ENCODE measurements at regions not wholly inside any gene's neighbourhood (a gene's known extent, or its start where the extent isn't known, plus 50 kb on each side); places are given as distances from the start of the nearest gene placed in this dataset.
"Not testable (repeated sequence)": the region's sequence is repeated elsewhere in the genome, so short reads cannot be mapped to it uniquely, and the experiment has no call there.

DNA sequence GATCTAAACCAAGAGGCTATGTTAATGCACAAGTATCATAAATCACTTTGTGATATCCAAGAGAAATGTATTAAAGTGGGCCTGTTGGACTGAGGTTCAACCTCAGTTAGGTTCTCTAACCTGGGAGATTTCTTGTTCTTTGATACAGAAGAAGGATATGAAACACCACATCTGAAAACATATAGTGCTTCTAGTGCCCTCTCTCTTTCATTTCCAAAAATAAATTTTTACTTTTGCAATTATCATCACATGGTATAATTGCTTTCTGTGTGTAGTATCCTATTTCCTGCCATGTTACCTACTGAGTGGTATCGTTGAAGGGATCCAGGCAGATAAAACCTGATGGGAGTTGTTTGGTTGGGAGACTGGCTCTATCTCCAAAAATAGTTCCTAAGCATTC lies 264.9 kb downstream of the CCER1 start:
- no peaks in the 10 kb centered on the region for H3K79me2 ChIP-seq (ENCODE audit: insufficient read depth, low read length)
- H3K27ac ChIP-seq (ENCODE audit: insufficient read length, low read depth, low read length): no peak overlapping the region
- TF ChIP-seq, protein P1, sequence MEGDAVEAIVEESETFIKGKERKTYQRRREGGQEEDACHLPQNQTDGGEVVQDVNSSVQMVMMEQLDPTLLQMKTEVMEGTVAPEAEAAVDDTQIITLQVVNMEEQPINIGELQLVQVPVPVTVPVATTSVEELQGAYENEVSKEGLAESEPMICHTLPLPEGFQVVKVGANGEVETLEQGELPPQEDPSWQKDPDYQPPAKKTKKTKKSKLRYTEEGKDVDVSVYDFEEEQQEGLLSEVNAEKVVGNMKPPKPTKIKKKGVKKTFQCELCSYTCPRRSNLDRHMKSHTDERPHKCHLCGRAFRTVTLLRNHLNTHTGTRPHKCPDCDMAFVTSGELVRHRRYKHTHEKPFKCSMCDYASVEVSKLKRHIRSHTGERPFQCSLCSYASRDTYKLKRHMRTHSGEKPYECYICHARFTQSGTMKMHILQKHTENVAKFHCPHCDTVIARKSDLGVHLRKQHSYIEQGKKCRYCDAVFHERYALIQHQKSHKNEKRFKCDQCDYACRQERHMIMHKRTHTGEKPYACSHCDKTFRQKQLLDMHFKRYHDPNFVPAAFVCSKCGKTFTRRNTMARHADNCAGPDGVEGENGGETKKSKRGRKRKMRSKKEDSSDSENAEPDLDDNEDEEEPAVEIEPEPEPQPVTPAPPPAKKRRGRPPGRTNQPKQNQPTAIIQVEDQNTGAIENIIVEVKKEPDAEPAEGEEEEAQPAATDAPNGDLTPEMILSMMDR (conservative IDR thresholded peaks at IDR 0.05): no peak
- no peak overlapping the region for H3K23ac ChIP-seq (ENCODE audit: insufficient read length, low read depth, low read length)
- H2BK12ac ChIP-seq (ENCODE audit: insufficient read length, low read depth, low read length): no peak overlapping the region
- no peaks in the 10 kb centered on the region for H3K79me1 ChIP-seq (ENCODE audit: insufficient read depth, low read depth, low read length, poor library complexity, severe bottlenecking)
- H2AFZ ChIP-seq (ENCODE audit: low read length): no peak overlapping the region
- no peaks in the 10 kb centered on the region for H4K20me1 ChIP-seq (ENCODE audit: control insufficient read depth, insufficient read depth, insufficient read length)
- H4K5ac ChIP-seq (ENCODE audit: insufficient read length, low read depth, low read length): no peak overlapping the region
- no peak overlapping the region for H2BK15ac ChIP-seq (ENCODE audit: low read depth, low read length)
- H3K27ac Mint-ChIP-seq: no peak overlapping the region
- no peaks in the 10 kb centered on the region for H3K27me3 ChIP-seq (ENCODE audit: insufficient read depth, low read length)
- H3K56ac ChIP-seq (ENCODE audit: insufficient read length, low read depth, low read length): no peak overlapping the region
- H3K27me3 Mint-ChIP-seq (ENCODE audit: low read depth): no peaks in the 10 kb centered on the region
- no peaks in the 10 kb centered on the region for H3K4me1 ChIP-seq (ENCODE audit: insufficient read depth, low read length)
- no peak overlapping the region for H2AK5ac ChIP-seq (ENCODE audit: insufficient read length, low read length)
- no peaks in the 10 kb centered on the region for H3K4me1 Mint-ChIP-seq
- H3T11ph ChIP-seq (ENCODE audit: low read length): no peak overlapping the region
- no peak for DNase-seq
- H3K23me2 ChIP-seq (ENCODE audit: insufficient read length, low read depth, low read length, poor library complexity, severe bottlenecking): no peaks in the 10 kb centered on the region
- H3K4me2 ChIP-seq (ENCODE audit: insufficient read depth, insufficient read length, low read length): no peak overlapping the region
- H3K14ac ChIP-seq (ENCODE audit: insufficient read depth, low read length): no peak overlapping the region
- no peak overlapping the region for H3K4me3 Mint-ChIP-seq
- H4K8ac ChIP-seq (replicated peaks; ENCODE audit: insufficient read length, low read depth, low read length): no peak overlapping the region
- H2BK120ac ChIP-seq (ENCODE audit: low read depth, low read length, poor library complexity, severe bottlenecking): no peak overlapping the region
- no peak overlapping the region for H3K18ac ChIP-seq (ENCODE audit: insufficient read length, low read depth, low read length)
- no peaks in the 10 kb centered on the region for H3K36me3 Mint-ChIP-seq (ENCODE audit: insufficient read depth in 1 of 3, low read depth in 3 of 3)
- no peak overlapping the region for H2BK5ac ChIP-seq (ENCODE audit: insufficient read length, low read length)
- H3K9me3 ChIP-seq (ENCODE audit: control insufficient read depth, low read depth, low read length): no peaks in the 10 kb centered on the region
- no peaks in the 10 kb centered on the region; a peak in 1 of 5 replicates for H3K9me3 Mint-ChIP-seq
- no peak overlapping the region for H4K91ac ChIP-seq (ENCODE audit: insufficient read length, low read depth, low read length)
- no peak overlapping the region for H2BK20ac ChIP-seq (ENCODE audit: low read depth, low read length, poor library complexity, severe bottlenecking)
- H3K9ac ChIP-seq (ENCODE audit: extremely low read depth, insufficient read length, low read length): no peak overlapping the region
- WGBS (ENCODE audit: extremely low coverage, insufficient read length, low lambda C conversion rate): no CpG with 5 or more reads among the region's 1 CpG
- no peak overlapping the region for H3K4ac ChIP-seq (ENCODE audit: low read depth, low read length)

DNA sequence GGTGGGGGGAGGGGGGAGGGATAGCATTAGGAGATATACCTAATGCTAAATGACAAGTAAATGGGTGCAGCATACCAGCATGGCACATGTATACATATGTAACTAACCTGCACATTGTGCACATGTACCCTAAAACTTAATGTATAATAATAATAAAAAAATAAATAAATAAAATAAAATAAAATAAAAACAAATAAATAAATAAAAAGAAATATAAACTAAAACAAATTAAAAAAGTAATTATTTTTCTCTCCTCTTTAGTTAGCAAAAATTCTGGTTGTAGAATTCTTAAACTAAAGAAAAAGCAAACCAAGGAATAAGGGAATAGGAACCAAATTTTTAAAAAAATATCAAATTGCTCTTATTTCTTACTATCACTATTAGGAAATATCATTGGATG lies 267.3 kb downstream of the CCER1 start:
- H4K20me1 ChIP-seq (ENCODE audit: control insufficient read depth, insufficient read depth, insufficient read length); H3K9me3 Mint-ChIP-seq; H2BK120ac ChIP-seq (ENCODE audit: low read depth, low read length, poor library complexity, severe bottlenecking); H3K27ac ChIP-seq (ENCODE audit: insufficient read length, low read depth, low read length); H2BK5ac ChIP-seq (ENCODE audit: insufficient read length, low read length); H2BK12ac ChIP-seq (ENCODE audit: insufficient read length, low read depth, low read length); H2AFZ ChIP-seq (ENCODE audit: low read length); H3K27me3 ChIP-seq (ENCODE audit: insufficient read depth, low read length); H3K79me1 ChIP-seq (ENCODE audit: insufficient read depth, low read depth, low read length, poor library complexity, severe bottlenecking); H3K9me3 ChIP-seq (ENCODE audit: control insufficient read depth, low read depth, low read length); H3K27me3 Mint-ChIP-seq (ENCODE audit: low read depth); H3K4me1 ChIP-seq (ENCODE audit: insufficient read depth, low read length); H3T11ph ChIP-seq (ENCODE audit: low read length); H3K4me2 ChIP-seq (ENCODE audit: insufficient read depth, insufficient read length, low read length); H3K4me3 Mint-ChIP-seq; H3K79me2 ChIP-seq (ENCODE audit: insufficient read depth, low read length); H4K5ac ChIP-seq (ENCODE audit: insufficient read length, low read depth, low read length); H3K4ac ChIP-seq (ENCODE audit: low read depth, low read length); H3K56ac ChIP-seq (ENCODE audit: insufficient read length, low read depth, low read length); H3K36me3 Mint-ChIP-seq (ENCODE audit: insufficient read depth in 1 of 3, low read depth in 3 of 3); H3K23me2 ChIP-seq (ENCODE audit: insufficient read length, low read depth, low read length, poor library complexity, severe bottlenecking); H2BK20ac ChIP-seq (ENCODE audit: low read depth, low read length, poor library complexity, severe bottlenecking); H3K18ac ChIP-seq (ENCODE audit: insufficient read length, low read depth, low read length); H4K8ac ChIP-seq (replicated peaks; ENCODE audit: insufficient read length, low read depth, low read length); H3K14ac ChIP-seq (ENCODE audit: insufficient read depth, low read length); H2AK5ac ChIP-seq (ENCODE audit: insufficient read length, low read length); H3K9ac ChIP-seq (ENCODE audit: extremely low read depth, insufficient read length, low read length); H3K27ac Mint-ChIP-seq; H3K4me1 Mint-ChIP-seq; H2BK15ac ChIP-seq (ENCODE audit: low read depth, low read length); H3K23ac ChIP-seq (ENCODE audit: insufficient read length, low read depth, low read length); DNase-seq; H4K91ac ChIP-seq (ENCODE audit: insufficient read length, low read depth, low read length): not testable (repeated sequence)

All from H9 (cell line).